GM19035 (cell line): ENCODE measurements at regions not wholly inside any gene's neighbourhood (a gene's known extent, or its start where the extent isn't known, plus 50 kb on each side); places are given as distances from the start of the nearest gene placed in this dataset.

Source experiments
- ATAC-seq: cut with Tn5 transposase; IDR thresholded peaks from one replicate; pipeline ENCODE4 v1.9.1; 2021; ENCODE audit not compliant: unreplicated experiment

DNA sequence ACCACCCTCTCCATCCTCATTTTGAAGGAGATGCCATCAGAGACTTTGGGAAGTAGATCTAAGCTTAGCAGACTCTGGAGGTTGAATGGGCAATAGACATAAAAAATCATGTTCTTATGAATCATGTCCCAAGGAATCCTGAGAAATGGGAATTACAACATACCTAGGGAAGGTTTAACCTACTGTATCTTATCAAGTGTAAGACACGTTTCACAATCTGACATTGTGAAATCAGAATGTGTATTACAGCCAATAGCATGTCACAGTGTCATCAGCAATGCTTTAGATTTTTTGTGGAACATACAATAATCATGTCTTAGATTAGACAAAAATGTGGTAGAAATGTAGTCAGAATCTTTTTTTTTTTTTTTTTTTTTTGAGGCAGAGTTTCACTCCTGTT, 332.4 kb upstream of the TLE3 start:
- no peak for ATAC-seq

DNA sequence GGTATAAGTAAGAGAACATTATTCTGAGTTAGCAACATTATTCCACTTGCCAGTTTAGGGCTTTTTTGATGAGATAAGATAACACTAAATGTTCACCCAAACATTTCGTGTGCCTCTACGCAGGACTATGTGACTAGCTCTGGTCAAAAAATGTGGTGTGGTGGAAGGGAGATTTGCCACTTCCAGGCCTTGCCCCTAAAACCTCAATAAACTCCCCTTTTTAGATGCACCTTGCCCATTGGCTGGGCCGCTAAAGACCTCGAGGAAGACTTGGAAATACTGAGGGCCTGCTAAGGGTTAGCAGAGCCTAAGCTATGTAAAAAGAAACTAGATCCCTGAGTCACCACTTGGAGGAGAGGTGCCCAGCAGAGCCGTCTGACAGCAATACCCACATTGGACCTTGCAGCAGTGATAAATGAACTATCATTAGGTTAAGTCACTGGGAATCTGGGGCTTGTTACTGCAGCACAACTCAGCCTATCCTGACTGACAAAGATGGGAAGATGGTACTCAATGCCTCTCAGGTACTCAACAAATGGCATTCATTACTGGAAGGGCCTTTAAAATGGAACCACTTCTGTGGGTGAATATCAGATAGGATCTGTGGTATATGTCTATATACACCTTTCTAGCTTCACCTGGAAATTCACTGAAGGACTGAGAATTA, 331.5 kb upstream of the TLE3 start:
- no peak for ATAC-seq

DNA sequence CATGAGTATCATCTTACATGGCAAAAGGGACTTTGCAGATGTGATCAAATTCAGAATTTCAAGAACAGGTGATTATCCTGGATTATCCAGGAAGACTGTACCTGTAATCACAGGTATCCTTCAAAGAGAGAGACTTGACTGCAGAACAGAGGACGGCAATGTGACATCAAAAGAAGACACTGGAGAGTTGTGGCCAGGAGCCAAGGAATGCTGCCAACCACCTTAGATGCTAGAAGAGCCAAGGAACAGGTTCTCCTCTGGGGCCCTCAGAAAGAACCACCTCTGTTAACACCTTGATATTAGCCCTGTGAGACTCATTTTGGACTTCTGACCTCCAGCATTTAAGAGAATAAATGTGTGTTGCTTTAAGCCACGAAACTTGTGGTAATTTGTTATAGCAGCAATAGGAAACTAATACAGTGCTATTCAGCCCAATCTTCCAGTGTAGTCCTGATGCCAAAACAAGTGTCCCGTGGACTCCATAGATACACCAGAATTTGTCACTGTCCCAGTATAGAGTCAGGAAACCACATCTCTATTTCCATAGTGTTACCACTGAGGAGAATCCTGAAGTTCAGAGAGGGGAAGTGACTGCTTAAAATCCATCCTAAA, 330.6 kb upstream of the TLE3 start:
- no peak for ATAC-seq

DNA sequence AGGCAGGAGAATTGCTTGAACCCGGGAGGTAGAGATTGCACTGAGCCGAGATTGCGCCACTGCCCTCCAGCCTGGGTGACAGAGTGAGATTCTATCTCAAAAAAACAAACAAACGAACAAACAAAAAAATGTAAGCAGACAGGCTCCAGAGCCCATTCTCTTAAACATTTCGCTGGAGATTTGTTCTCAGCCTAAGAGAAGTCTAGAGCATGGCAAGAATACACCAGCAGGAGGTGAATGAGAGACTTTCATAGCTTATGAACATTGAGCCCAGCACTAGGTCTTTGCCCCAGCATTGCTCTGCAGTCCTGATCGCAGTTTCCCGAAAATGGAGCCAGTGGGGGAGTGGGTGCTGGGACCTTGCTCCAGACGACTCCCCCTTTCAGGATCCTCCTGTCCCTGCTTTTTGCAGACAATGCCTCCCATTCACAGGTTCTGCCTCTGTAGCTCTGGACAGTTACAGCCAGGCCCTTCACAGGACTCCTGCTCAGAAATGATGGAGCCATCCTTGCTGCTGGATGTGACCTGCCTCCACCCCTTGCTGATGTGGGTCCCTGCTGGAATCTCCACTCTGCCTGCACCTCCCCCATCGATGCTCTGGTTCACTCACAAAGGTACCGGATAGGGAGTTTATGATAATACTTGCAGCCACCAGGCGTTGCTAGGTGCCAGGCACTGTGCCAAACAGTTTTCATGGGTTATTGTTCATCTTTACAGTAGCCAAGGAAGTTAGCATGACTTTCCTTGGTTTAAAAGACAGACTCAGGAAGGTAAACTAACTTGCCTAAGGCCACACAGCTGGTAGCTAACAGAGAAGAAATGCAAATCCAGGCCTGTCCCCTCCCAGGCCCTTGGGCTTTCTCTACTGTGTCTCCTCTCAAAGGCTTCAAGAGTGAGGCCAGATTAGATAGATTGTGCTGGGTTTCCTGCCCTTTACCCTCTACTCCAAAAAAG, 329.7 kb upstream of the TLE3 start:
- no peak for ATAC-seq

DNA sequence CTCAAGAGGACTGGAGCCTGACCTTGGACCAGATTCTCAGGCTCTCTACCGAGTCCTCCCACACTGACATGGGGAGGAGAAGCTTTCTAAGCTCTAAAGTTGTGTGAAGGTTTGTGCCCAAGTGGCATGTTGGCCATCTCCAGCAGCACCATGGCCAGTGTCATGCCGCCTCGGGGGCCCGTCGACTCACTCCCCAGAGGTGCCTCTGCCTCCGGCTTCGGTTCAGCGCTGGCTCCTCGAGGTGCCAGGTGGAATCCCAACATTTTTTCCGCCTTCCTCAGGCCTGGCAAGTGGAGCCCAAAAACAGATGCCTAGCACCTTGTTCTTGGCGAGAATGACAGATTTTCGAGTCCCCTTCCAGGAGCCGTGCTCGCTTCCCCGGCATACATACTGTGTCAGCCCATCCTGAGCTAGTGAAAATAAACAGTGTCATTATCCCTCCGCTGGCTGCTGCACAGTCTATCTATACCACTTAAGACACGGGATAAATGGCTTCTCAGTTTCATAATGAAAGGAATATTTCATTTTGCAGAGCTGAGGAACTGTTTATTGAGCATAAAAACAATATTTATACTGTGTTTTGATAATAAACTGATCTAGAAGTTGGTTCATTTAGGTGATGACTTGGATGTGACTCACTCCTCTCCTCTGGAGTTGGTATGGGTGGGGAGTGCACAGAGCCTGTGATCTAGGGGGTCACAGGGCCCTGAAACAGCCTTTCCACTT, 328.5 kb upstream of the TLE3 start:
- ATAC-seq = no peak

DNA sequence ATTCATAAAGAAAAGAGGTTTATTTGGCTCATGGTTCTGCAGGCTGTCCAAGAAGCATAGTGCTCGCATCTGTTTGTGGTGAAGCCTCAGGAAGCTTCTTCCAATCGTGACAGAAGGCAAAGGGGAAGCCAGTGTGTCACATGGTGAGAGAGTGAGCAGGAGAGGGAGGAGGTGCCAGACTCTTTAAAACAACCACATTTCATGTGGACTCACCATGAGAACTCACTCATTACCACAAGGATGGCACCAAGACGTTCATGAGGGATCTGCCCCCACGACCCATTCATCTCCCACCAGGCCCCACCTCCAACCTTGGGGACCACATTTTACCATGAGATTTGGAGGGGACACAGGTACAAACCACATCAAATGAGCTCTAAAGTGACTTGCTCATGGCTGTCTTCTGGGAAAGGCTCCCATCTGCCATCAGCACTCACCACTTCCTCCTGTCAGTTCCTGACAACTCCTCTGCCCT, 327.3 kb upstream of the TLE3 start:
- ATAC-seq = no peak

DNA sequence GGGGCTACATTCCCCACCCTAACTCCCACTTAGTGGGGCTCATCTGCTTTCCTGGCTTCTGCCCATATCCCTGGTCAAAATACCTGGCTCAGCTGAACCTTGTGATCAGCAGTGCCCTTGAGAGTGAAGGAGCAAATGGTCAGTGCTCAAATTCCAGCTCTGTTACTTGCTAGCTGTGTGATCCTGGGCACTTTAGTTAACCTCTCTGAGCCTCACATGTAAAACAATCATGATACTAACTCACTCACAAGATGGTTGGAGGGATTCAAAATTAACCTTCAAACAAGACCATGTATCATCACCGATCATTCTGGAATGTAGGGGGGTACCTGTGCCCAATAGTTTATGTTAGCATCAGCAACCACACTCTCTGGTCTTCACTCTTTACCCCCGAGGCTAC, 325.6 kb upstream of the TLE3 start:
- ATAC-seq = no peak

DNA sequence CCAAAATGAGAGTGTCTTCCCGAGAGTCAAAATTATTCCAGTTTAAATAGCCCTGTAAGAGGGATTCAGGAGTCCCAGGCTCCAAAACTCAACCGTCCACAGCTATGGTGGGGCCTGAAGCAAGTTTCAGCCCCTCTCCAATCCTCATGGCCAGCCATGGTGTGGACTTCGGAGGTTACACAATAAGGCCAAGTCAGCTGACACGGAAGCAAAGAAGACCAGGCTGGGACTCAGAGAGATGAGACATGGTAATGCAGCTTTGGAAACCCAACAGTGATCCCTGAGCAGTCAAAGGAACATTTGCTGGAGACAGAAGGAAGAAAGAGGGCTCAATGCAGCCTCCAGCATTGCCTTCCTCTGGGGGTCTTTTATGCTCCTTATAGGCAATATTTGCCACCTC, 324.6 kb upstream of the TLE3 start:
- no peak for ATAC-seq

DNA sequence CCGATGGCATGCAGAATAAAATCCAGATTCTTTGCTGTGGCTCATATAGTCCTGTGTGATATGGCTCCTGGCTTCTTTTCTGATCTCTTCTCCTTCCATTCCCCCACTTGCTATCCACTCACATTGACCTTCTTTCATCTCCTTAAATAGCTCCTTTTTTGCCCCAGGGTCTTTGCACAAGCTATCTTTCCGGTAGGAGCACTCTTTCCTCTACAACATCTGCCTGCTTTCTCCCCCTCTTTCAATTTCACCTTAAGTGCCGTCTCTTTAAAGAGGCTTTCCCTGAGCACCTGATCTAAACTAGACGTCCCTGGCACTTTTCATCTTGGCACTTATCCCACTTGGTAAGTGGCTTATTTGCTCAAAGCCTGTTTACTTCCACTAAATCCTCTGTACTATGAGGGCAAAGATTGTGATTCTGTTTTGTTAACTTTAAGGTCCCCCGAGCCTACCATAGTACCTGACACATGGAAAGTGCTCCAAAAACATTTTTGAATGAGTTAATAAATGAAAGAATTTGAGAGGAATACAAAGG, 323.3 kb upstream of the TLE3 start:
- no peak for ATAC-seq

DNA sequence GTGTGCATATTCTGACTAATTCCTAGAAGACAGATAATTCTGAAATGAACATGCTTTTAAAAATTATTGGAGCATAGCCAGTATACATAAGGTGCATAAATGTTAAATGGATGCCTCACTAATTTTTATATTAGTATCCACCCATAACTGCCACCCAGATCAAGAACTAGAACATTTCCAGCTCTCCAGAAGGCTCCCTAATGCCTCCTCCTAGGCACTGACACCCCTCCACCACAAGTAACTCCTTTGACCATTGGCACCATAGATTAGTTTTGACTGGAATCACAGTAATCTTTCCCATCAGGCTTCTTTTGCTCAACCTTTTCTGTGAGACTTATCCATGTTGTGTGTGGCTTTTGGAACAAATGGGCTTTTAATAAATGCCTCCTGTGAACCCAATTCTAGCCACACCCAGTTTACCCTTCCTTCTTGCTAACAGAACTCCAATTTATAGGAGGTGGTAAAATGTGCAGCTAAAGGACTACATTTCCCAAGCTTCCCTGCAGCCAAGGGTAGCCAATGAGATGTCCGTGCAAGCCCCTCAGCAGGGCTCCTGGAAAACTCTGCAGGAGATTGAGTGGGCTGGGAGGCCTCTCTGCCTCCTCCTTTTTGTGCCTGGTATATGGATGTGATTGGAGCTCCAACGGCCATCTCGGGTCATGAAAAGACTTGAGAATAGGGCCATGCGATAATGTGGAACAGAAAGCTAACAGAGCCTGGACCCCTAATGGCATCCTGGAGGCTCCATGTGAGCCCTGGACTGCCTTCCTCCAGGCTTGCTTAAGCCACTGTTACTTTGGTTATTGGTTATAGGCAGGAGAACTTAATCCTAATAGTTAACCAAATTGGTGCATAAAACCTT, 322.6 kb upstream of the TLE3 start:
- ATAC-seq = no peak

DNA sequence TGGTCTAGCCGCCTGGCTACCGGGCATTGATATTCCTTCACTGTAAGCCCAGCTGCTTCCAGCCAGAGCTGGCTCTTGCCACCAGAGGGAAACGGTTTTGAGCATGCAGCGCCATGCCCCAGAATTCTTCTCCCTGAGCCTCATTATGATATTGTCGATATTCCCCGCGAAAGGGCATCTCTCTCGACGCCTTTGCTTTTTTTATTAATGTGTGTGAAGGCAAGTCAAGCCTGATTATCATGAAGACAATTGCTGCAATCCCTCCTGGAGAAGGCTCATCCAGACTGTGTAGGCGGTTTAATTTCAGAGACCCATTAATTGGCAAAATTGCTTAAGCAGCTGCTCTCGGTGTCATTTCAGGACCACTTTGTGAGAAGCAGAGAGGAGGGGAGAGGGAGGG, 321.2 kb upstream of the TLE3 start:
- no peak for ATAC-seq

DNA sequence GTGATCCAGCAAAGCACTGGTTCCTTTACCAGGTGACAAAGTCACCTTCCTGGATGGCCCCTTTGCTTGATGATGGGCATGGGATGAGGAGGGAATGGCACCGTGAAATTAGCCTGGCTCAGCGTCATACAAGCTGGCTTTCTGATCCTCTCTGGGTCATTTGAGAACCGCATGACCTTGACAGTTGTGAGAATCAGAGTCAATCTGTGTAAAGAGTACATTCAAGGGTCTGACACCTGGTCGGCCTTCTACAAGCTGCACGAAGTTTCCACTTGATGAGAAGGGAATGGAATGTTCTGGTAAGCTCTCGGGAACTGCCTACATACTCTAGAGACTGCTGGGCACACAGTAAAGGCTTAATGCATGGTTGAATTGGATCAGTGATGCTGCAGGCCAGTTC, 319.8 kb upstream of the TLE3 start:
- ATAC-seq = no peak

DNA sequence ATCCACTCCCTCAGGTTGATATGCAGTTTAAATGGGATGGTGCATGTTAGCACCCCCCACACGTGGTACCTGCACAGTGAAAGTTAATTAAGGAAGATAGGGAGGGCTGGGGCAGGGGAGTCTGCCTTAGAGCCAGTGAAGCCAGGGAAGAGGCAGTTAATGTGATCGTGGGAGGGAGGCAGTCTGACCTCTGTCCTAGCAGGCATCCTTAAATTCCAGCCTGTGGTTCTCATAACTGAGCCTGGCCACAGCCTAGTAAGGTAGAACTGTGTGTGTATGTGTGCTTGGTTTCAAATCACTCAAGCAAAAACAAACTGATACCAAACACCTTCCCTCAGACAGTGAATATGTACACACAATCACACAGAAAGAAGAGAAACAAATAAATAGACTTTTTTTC, 319.1 kb upstream of the TLE3 start:
- no peak for ATAC-seq

DNA sequence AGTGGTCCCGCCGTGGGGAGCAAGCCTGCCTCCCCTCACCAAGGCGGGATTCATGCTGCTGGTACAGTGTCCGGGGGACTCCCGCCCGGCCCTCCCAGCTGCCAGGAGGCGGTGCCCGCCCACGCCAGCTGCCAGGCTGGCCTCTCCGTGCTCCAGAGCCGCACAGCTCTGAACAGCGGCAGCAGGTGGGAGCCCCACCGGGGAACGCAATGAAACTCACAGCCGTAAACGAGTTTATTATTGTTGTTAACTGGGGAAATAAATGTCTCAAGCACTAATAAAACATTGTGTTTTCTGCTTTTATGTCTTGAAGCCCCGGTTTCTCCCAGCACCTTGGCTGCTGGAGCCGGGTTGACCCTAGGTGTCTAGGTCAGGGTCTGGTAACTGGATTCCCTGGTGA, 317.7 kb upstream of the TLE3 start:
- no peak for ATAC-seq

DNA sequence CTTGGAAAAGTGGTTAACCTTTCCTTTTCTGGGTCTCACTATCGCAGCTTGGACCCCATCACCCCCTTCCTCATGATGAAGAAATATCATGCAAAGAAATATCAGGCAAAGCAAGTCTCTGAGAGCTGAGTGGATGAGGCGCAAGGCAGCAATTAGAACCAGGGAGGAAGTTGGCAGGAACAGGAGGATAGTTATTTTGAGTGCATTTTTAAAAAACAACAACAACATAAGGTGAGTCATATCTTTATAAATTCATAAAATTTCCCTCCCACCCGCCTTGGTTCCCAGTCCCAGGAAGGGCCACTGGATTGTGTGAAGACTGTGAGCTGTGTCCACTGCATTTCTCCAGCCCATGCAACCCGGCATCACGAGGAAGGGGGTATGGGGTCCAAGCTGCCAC, 316.9 kb upstream of the TLE3 start:
- no peak for ATAC-seq

DNA sequence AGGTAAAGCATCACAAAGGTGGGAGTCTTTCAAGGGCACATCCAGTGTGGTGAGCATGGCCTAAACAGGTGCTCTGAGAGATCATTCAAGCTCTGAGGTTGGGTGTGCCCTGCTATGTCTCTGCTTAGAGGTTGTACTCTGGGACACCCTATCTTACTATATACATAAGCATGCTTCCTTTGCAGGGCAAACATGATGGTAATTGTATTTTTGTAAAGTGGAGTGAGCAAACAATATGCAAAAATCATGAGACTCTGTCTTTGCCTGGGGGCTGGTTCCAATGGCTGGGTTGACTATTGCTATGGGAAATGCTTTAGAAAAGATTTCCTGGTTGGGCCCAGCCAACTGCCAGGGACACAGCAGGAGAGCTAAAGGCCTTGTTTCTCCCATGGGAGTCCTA, 315.1 kb upstream of the TLE3 start:
- no peak for ATAC-seq

DNA sequence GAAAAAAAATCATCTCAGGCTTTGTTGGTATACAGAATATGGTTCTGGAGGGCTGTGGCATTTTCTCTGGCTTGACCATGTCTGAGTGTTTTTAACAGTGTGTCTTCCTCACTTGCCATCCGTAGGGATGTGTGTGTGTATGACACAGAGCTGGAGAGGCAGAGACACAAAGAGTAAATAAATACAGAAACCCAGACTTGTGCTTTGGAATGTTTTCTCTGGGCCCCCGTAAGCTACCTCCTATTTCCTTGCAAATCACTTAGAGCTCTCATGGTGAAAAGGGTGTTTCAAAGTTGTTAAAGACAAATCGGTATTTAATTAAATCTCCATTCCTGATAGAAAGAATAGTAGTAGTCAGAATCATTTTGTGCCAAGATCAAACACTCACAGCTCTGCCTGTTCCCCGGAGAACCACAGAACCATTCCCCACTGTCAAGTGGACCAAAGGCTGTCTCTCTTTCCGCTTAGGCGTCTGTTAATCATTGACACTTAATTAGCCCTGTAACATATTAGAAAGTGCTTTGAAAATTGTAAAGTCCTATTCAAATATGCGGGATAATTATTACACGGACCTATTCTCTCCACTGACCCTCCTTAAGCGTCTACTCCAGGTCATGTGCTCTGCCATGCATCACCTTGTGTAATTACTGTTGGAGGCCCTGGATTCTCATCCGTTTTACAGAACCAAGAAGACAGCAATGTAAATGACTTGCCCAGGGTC, 313.6 kb upstream of the TLE3 start:
- no peak for ATAC-seq

DNA sequence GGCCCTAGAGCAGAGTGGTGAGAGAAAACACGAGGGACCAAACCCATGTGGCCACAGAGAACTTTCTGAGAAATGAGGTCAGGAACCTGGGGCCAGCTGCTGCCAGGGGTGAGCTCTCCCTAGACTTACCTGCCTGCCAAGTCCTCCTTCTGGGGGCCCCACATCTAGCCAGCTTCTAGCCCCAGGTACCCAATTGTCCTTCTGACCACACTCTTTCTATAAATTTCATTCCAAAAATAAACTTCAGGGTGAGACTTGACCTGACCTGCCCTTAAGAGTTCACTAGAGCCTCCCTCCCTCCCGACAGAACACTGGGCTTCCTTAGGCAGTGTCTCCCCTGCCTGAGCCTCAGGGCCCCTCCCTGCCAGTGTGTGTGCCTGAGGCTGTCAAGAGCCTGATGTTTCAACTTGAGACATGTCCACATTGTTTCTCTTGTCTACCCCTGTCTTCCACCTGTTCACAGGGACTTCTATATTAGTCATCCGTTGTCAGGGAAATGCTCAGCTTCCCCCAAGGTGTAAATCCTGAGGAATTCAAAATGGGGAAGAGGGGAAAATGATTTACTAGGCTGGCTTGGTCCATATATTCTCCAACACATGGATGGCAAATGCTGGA, 312.8 kb upstream of the TLE3 start:
- no peak for ATAC-seq

DNA sequence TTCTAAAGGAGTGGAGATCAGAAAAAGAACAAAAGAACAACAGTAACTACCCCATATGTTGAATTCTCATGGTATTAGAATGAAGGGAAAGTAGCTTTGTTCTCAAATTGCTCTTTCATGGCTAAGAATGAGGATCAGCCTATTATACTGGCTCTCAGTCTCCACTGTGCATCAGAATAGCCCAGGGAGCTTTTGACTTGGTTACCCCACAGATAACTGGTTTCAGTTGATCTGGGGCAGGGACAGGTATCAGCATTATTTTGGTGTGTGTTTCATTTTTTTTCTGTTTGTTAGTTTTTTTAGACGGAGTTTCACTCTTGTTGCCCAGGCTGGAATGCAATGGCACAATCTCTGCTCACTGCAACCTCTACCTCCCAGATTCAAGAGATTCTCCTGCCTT, 311.7 kb upstream of the TLE3 start:
- no peak for ATAC-seq
